ENCODE measurements at regions not wholly inside any gene's neighbourhood (a gene's known extent, or its start where the extent isn't known, plus 50 kb on each side); places are given as distances from the start of the nearest gene placed in this dataset.

DNA sequence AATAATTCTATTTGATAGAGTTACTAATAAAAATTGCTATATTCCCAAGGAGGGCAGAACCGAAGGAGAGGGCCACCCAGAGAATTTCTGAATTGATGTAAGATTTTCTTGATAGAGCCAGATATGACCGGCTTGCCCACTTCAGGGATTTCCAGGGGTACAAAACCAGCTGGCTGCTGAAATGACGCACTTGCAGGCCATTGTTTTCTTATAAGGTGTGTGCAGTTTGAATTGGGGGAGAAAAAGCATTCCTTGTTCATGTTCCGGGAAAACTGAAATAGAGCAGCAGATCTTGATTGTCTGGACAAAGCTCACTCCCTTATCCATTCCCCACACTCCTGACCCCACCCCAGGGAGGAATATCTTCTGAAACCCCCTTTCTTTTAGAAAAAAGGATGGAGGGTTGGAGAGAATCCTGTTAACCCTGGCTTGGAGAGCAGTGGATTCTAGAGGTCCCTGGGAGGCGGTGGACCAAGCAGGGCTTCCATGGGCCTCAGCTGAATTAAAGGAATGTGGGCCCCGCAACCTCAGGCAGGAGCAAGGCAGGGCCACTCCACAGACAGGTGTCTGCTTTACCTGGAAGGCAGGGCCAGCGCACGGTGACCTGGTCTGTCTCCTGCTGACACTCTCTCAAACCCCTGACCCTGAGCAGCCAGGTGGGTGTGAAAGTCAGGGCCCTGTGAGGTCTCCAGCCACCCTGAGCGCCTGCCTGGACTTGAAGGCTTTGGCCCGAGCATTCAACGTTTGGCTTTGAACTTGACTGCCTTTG, 96.4 kb downstream of the TMEM170B start:
- no peak for DNase-seq (ENCODE audit: low spot score)

DNA sequence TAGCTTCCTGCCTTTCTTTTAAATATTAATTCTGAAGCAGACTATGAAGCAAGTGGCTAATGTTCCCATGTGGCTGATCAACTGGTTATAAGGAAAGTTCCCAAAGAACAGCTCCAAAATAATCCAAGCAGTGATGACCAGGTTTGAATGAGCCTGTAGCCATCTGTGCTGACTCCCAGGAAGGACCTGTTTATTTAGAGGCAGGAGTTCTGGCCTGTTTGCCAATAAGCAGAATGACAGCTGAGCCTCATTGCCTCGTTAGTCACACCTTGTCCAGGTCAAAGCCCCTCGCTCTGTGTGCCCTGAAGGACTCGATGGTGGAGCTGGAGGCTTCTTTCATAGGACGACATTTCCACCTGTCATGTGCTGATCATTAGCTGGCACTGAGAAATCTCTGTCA, 97.4 kb downstream of the TMEM170B start:
- no peak for DNase-seq (ENCODE audit: low spot score)

DNA sequence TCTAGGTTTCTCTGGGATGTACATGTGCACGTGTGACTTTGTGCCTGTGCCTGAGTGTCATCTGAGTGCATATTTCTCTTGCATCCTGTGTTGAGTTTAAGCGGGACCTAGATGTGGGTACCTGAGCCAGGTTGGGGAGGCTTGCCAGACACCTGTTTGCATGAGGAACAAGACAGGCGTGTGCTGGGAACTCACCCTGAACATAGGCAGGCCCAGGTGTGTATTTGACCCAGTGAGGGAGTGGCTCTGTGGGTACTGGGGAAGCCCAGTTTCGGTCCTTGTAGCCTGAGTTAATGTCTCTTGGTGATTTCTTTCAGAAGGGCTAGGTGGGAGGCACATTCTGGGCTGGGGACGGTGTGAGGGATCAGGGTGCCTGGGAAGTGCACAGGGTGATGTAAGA, 98.6 kb downstream of the TMEM170B start:
- DNase-seq (ENCODE audit: low spot score), result no peak

DNA sequence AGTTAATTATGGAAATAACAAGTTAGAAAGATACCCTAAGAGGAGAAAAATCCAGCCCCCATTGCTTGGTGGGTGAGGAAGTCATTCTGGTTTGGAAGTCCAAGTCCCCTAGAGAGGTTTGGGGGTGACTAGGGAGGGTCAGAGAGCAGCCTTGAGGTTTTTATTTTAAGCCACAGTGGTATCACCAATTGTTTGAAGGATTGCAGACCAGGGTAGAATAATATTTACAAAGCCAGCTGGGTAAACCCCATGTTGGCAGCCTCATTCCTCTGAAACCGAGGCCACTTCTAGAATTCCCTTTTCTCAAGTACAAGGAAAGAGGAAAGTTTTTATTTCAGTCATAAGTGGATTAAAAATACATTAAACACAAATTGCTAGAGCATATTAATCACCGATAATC, 99.7 kb downstream of the TMEM170B start:
- DNase-seq (ENCODE audit: low spot score), result no peak

DNA sequence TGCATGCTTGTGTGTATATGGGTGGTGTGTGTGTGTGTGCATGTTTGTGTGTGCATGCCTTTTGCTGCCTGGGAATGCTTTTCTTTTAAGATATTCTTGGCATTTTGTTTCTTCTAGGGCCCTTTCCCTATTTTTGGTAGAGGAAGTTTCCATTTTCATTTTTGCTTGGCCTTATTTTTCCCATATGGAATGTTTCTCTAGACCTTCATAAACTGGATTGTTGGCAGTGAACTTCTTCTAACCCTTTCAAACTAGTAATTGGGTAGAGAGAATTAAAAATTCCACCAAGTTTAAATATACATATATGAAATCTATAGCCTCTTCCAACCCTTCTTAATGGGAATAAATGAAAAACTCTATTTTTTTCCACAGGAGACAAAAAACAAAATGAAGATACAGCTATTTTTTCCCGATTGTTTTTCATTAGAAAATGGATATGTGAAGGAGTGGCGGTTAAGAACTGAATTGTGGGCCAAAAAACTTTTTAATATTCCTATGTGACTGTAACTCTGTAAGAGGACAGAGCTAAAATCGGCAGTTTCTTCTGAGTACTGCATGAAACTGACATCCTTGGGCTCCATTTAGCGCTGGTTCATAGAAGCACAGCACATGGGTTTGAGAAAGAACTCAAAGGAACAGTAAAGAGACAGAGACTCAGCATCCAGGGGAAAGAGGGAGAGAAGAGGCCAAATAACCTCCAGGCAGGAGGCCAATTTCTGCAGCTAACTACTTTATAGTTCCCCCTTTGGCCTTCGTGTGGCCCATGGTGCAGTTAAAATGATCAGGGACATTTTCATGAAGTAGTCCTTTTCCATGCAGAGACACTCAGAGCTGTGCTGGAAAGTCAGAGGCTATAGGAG, 102.1 kb downstream of the TMEM170B start:
- DNase-seq (ENCODE audit: low spot score), result no peak

DNA sequence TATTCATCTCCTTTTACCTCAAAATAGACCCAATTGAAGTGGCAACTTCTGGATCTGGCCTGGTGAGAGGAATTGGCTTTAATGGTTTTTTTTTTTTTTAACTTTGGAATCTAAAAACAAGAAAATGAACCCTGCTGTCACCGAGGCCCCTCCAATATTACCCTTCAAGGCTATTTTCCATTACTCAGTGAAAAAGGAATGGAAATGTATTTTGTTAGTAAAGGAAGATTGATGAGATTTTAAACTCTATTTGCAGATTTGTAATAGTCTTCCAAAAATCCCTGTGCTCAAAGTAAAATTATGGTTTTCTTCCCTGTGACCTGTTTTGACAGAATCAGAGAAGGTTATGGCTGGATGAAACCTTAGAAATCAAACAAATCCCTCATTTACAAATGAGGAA, 102.9 kb downstream of the TMEM170B start:
- DNase-seq (ENCODE audit: low spot score), result no peak

DNA sequence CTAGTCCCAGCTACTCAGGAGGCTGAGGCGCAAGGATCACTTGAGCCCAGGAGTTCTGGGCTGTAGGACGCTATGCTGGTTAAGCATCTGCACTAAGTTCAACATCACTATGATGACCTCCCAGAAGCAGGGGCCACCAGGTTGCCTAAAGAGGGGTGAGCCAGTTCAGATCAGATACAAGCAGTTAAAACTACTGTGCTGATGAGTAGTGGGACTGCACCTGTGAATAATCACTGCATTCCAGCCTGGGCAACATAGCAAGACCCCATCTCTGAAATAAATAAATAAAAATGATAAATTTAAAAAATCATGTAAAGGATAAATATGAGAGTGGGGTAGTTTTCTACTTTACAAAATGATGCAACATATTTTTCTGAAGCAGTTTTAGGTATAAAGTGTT, 106.5 kb downstream of the TMEM170B start:
- no peak for DNase-seq (ENCODE audit: low spot score)

DNA sequence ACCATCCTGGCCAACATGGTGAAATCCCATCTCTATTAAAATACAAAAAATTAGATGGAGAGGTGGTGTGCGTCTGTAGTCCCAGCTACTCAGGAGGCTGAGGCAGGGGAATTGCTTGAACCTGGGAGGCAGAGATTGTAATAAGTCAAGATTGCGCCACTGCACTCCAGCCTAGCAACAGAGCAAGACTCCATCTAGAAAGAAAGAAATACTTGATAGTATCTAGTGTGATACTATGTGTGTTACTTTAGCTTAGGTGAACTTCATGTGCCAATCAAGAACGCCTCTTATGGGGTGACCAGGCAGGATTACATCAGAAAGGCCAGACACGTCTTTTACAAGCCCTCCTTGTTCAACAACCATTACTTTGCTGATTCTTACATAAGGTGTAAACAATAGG, 107.1 kb downstream of the TMEM170B start:
- no peak for DNase-seq (ENCODE audit: low spot score)

DNA sequence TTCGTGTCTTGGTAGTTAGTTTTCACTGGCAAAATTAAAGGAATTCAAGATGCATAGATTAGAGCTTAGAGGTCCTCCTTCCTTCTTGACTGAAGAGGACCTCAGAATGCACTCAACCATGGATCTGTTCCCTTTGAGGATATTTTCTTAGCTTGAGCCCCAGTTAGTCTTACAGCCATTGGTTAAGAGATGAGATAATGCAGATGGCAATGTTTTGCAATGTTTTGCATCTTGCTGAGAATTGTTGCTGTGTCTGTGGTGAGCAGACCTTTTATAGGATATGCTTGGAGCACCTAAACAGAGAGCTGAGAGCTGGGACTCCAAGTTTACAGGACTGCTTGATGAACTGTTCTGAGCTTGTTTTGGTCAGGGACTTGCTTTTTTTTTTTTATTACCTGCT, 107.5 kb downstream of the TMEM170B start:
- peak; percentile 12 for DNase-seq (ENCODE audit: low spot score)

DNA sequence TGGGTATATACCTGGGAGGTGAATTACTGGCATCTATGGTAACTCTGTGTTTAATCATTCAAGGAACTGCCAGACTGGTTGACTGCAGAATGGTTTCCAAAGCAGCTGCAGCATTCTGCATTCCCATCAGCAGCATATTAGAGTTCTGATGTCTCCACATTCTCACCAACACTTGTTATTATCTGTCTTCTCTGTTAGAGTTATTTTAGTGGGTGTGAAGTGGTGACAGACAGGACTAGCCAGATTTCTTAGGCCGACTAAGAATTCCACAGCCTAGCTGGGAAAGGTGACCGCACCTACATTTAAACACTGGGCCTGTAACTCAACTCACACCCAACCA, 110.9 kb downstream of the TMEM170B start:
- DNase-seq (ENCODE audit: low spot score), result no peak

DNA sequence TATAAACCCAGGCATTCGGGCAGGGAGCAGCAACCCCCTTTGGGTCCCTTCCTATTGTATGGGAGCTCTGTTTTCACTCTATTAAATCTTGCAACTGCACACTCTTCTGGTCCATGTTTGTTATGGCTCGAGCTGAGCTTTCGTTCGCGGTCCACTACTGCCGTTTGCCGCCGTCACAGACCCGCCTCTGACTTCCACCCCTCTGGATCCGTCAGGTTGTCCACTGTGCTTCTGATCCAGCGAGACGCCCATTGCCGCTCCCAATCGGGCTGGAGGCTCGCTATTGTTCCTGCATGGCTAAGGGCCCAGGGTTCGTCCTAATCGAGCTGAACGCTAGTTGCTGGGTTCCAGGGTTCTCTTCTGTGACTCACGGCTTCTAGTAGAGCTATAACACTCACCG, 111.3 kb downstream of the TMEM170B start:
- DNase-seq (ENCODE audit: low spot score), result no peak

DNA sequence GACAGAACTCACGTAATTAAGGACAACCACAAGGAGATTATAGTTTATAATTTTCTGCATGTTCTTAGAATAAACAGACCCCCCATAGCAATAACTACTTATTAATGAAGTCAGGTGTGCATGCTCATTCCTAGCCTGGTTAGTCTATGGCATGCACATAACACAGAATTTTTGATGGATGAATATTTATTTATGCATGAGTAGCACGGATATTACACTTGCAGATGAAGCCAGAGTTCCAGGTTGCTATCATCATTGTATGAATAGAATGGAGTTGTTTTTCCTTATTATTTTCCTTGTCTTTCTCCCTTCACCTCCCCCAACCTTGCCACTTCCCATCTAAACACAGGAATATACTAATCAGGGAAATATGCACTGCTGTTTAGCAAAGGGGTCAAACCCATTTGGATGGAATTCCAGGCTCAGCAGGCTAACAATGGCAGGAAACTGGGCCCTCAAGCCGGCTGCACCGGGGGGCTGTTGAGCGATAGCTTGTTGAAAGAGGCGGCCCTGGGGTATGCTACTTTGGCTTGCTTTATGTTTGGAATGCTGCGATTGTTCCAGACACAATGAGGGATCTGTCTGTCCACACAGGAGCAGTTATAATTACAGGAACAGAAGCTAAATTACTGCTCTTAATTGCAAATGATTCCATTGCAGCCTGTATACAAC, 112.6 kb downstream of the TMEM170B start:
- DNase-seq (ENCODE audit: low spot score), result no peak

DNA sequence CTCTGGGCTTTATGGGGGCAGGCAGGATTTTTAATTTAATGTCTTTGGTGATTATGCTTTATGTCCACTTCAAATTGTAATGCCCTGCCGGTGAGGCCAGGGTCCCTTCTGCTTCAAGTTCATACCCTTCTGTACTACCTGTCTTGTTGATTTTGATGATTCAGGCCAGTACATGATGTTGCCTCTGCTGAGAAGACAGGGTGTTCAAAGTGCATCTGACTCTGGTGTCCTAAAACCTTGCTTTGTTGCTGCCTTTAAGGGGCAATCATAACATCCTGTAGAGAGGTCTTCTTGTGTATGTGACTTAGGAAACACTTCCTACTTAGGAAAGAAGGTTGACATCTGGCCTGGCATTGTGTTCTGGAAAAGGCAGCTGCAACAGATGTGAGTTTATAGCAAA, 113.2 kb downstream of the TMEM170B start:
- no peak for DNase-seq (ENCODE audit: low spot score)

DNA sequence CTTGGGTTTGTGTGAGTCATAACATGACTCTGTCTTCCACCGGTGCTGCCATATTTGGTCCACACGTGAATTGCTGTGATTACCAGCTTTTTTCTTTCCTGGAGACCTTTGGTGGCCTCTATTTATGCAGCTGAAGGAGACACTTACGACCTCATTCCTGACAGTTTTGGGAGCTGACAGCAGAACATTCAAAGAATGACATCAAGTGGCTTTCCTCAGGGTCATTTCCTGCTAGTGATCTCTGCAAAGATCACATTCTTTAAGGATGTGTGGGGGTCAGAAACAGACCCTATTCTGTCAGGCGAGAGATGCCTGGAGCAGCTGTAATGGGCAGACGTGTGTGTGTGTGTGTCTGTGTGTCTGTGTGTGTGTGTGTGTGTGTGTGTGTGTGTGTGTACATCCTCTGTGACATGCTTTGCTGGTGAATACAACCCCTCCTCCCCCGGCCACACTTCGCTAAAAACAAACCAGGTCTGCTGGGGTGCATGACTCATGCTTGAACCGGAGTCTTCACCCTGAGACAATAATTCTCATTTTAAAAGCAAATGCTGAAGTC, 115.6 kb downstream of the TMEM170B start:
- DNase-seq (ENCODE audit: low spot score), result no peak

DNA sequence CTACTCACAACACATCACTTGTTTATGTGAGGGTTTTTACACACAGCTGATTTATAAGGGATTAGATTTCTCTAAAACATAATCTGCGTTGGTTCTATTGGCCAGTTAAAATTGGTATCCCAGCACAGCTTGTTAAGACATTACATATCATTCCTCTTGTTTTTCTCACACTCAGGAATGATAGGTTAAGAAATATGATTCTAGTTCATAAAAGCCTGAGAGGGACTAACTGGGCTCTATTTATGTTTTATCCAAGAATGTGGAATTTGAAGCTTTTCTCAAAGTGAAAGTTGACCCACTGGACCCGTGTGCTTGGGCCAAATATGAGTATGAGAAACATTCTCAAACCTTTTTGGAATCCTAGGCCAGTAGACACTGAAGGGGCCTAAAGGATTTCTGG, 117.3 kb downstream of the TMEM170B start:
- DNase-seq (ENCODE audit: low spot score), result no peak

DNA sequence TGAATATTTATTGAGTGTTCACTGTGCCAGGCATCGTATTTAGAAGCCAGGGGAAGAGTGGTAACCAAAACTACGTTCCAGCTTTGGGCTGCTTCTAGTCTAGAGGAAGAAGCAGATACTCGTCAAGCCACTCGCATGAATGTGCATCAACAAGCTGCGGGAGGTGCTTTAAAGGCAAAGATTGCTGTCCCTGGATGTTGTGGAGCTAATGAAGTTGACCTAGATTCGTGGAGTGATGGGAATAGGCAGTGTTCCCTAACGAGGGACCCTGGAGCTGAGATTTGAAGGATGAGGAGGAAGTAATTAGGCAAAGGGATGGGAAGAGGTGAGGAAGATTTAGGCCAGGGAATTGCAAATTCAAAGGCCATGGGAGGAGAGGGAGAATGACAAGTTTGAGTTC, 118.9 kb downstream of the TMEM170B start:
- no peak for DNase-seq (ENCODE audit: low spot score)

DNA sequence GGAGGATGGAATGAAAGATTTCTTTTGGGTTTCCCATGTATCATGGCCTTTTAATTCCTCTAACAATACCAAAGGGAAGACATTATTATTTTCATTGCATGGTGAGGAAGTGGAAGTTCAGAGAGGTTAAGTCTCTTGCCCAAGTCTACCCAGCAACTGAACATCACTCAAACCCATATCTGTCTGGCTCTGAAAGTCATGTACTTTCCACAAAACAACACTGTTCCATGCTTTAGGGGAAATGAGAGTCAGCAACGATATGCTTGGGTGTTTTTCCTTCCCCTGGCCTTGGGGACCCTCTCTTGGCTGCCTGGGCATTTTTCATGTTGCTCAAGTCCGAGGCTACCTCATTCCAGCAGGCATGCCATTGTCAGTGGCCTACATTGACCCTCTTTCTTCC, 118.8 kb downstream of the ADTRP start:
- no peak for DNase-seq (ENCODE audit: low spot score)

DNA sequence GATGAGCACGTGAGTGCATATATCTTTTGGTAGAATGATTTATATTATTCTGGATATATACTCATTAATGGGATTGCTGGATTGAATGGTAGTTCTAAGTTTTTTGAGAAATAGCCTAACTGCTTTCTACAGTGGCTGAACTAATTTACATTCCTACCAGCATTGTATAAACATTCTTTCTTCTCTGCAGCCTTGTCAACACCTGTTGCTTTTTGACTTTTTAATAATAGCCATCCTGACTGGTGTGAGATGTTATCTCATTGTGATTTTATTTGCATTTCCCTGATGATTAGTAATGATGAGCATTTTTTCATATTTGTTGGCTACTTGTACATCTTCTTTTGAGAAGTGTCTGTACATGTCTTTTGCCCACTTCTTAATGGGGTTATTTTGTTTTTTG, 116.3 kb downstream of the ADTRP start:
- DNase-seq (ENCODE audit: low spot score), result no peak

DNA sequence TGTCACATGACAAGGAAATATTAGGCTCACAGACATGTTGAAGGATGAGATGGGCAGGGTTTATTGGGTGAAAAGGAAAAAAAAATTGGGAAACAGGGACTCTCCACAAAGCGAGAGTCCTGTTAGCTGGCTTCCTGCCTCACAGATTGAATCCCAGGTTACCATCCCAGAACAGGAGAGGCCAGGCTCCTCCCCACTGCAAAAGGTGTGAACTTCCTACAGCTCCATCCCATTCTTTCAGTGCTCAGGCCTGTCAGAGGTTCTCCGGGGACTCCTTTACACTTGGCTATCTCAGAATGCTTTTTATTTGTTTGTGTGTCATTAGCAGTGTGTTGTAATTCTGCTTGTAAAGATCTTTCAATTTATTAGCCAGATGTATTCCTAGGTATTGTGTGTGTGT, 115.1 kb downstream of the ADTRP start:
- no peak for DNase-seq (ENCODE audit: low spot score)

All from NAMALWA (cell line).